NCI-H2196 (cell line): ENCODE measurements at regions not wholly inside any gene's neighbourhood (a gene's known extent, or its start where the extent isn't known, plus 50 kb on each side); places are given as distances from the start of the nearest gene placed in this dataset.

Source experiments
- DNase-seq: peaks from one replicate; lab custom pipeline; 2025; ENCODE audit not compliant: unreplicated experiment; lab: John Stamatoyannopoulos, UW

- DNase-seq = no peak
Measured at GRCh38 chr2:204264621-204265140, 280.6 kb upstream of the PARD3B start.

DNA sequence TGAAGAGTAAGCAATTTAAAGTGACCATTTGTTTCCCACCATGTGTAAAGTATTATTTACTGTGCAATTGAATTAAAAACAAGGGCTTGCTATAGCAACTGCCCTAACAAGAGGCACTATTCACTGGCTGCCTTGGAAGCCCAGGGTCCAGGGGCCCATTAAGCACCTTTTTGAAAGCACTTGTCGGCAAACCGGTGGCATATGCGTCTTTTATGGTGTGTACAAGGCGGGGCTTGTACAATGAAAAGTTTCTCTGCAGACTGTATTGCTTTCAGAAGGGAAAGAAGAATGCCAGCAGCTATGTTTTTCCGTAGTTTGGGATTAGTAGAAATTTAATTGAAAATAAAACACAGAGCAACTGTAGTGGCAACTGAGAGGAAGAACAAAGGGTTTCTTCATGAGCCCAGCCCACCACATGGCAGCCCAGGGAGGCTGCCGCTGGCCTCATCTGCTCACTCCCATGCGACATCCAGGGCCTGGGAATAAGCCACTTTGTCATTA is 279.5 kb upstream of the PARD3B start:
- DNase-seq = no peak

DNA sequence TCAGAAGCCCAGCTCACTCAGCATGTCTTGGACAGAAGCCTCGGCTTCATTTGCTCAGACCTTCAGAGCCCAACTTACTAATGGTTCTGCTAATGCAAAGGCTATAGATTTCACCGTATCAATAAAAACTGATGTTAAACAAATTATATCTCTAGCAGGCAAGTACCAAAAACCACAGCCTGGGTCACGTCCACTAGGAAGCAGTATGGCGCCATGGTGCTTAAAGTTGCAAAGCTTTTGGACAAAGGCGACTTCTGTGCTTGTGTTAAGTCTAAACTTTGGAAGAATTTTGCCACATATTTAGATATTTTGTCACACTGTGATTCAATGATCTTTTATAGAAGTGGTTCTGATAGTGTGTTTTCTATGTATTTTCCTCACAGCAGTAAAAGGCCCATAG is 276.8 kb upstream of the PARD3B start:
- no peak for DNase-seq

DNA sequence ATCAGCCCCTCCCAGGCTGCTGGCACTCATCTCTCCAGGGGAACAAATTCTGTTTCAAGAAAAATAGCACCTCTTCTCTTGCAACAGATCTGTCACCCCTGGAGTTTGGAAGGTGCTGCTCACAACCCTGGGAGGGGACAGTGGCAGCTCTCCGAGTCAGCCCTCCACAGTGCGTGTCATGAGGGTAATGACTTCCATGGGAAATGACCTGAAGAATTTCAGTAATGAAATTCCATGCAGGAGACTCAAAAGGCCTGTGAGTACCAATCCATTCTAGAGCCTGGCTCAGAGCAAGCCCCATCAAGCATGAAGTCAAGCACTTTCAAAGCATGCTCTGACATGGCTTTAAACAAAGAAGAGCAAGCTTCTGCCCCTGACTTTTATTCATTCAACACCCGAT is 276.3 kb upstream of the PARD3B start:
- DNase-seq = no peak

DNA sequence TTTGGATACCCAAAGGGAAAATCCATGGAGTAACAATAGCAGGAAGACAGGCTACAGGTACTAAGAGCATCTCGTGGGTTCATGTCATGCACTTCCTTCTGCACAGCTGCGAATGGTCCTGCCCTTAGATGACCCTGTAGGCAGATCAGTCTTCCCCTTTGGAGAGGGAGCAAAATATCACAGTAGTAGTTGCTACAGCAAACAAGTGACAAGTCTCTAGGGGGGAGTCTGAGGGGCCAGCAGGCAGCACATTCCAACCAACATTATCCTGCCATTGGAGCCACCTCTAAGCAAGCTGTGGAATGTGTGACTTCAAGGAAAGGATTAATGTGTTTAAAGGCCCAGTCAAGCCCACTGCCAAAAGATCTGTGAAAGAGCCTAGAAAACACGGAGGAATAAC is 273.2 kb upstream of the PARD3B start:
- no peak for DNase-seq

GRCh38 chr2:204272610-204273287 is 272.5 kb upstream of the PARD3B start:
- DNase-seq = no peak

DNA sequence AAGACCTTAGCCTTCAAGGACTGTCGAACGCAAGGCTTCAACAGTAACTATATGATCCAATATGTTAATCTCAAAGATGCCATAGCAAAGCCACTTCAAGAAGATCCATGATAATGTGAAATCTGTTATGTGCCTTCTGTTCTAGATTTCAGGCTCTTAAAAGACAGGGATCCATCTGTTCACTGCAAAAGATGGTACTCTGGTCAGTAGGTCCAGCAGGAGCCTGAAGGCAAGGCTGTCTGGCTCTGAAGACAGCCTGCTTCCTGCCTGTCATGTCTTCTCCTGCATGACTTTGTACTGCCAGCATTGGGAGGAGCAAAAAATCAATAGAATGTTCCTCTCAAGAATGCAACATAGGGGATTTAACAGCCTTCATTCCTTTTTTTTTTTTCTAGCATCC is 270.8 kb upstream of the PARD3B start:
- no peak for DNase-seq

- DNase-seq = no peak
Measured at GRCh38 chr2:204274991-204275390, 270.3 kb upstream of the PARD3B start.

DNA sequence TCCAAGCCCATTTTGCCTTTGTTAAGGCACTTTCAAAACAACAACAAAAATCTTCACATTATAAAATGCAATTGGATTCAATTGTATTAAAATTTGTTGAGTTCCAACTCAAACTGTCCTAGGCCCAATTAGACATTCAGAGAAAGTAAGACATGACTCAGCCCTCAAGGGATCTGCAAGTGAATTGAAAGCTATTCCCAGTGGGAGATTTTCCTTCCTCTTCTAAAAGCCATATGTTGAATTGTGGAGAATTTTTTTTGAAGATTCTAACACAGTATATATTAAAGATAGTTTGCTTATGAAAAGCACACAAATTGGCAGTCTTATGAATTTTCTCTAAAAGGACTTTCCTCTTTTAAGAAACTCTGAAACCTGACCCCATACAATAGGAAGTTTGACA is 268.0 kb upstream of the PARD3B start:
- DNase-seq = no peak

GRCh38 chr2:204278454-204278853 is 266.8 kb upstream of the PARD3B start:
- no peak for DNase-seq

- no peak for DNase-seq
Measured at GRCh38 chr2:204279819-204280218, 265.5 kb upstream of the PARD3B start.

- DNase-seq = no peak
Measured at GRCh38 chr2:204280262-204280668, 265.0 kb upstream of the PARD3B start.

GRCh38 chr2:204282081-204282480 is 263.2 kb upstream of the PARD3B start:
- no peak for DNase-seq

DNA sequence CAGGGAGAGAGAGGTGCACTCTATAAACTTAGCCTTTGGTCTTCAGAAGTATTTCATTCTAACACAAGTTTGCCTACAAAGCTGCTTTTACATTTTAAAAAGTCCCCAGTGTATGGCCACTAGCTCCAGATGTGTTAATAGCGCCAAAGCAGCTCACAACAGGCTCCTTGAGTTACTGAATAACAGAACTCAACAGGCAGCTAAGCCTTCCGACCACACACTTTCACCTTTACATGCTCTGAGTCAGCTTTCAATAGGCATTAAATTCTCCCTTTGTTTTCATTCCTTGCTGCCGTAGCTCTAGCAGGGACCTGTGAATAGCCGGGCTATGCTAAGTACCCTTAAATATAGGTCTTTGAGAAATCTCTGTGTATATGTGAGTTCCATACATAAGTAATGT is 262.8 kb upstream of the PARD3B start:
- no peak for DNase-seq

GRCh38 chr2:204289066-204289465 is 256.2 kb upstream of the PARD3B start:
- no peak for DNase-seq

GRCh38 chr2:204292439-204292838 is 252.8 kb upstream of the PARD3B start:
- no peak for DNase-seq

GRCh38 chr2:204293884-204294747 is 251.2 kb upstream of the PARD3B start:
- no peak for DNase-seq

- no peak for DNase-seq
Measured at GRCh38 chr2:204298404-204298803, 246.9 kb upstream of the PARD3B start.

DNA sequence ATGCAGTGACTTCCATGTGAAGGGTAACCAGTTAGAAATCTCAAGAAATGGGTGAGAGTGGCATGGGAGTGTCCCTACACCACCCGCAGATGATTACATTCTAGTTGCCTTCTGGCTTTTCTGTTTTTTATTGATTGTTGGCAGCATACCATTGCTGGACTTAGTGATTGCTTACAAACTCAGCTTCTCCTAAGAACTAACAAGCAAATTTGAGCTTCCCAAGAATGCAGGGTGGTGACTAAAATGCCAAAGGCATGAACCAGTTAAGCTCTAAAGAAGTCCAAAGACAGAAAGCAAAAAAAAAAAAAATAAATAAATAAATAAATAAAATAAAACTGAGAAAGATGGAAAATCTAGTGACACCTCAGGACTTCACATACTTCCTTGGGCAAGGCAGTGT is 245.5 kb upstream of the PARD3B start:
- DNase-seq = no peak

GRCh38 chr2:204306667-204307066 is 238.6 kb upstream of the PARD3B start:
- DNase-seq = no peak

- DNase-seq = no peak
Measured at GRCh38 chr2:204312105-204312504, 233.2 kb upstream of the PARD3B start.

GRCh38 chr2:204313256-204313655 is 232.0 kb upstream of the PARD3B start:
- DNase-seq = no peak
